OCI-LY7 (cell line): ENCODE measurements at regions not wholly inside any gene's neighbourhood (a gene's known extent, or its start where the extent isn't known, plus 50 kb on each side); places are given as distances from the start of the nearest gene placed in this dataset.

Experiments
- BruUV-seq: library from RNA; stranded (reverse); fragments of 400-500 nt; replicated peaks from 2 replicates; lab custom pipeline; 2021; lab: Mats Ljungman, UMichigan
- CTCF ChIA-PET: fragments of 300-600 bp; sonication (Branson Sonifier 250); formaldehyde crosslinking; loops from one replicate; lab custom pipeline; 2022; ENCODE audit warnings: antibody characterized with exemption; ENCODE audit not compliant: unreplicated experiment; lab: Charles Lee
- POLR2A ChIA-PET: fragments of 300-600 bp; sonication (Branson Sonifier 250); formaldehyde crosslinking; loops from one replicate; lab custom pipeline; 2022; ENCODE audit warnings: antibody characterized with exemption; lab: Charles Lee
- DNase-seq: peaks from one replicate; pipeline ENCODE4 v3.0.0-alpha.2; 2015; ENCODE audit warnings: low spot score
- H2AFZ ChIP-seq: fragments of 200-600 bp; sonication (generic), shearing (Covaris generic); 2 replicates; pipeline ENCODE4 v1.6.1; 2014; ENCODE audit warnings: mild to moderate bottlenecking, antibody characterized with exemption, low read length, moderate library complexity
- H3K27ac ChIP-seq: fragments of 200-600 bp; sonication (generic); 2 replicates; pipeline ENCODE4 v1.5.1; 2014; ENCODE audit warnings: mixed run types, low read depth, mild to moderate bottlenecking, moderate library complexity, low read length, inconsistent platforms; ENCODE audit not compliant: poor library complexity, severe bottlenecking
- H3K36me3 ChIP-seq: fragments of 200-600 bp; sonication (generic); 2 replicates; pipeline ENCODE4 v1.6.1; 2014; ENCODE audit warnings: mild to moderate bottlenecking, antibody characterized with exemption, low read length, moderate library complexity, mixed read lengths; ENCODE audit not compliant: insufficient read depth
- H3K4me1 ChIP-seq: fragments of 200-600 bp; sonication (generic); 2 replicates; pipeline ENCODE4 v1.5.1; 2014; ENCODE audit warnings: mild to moderate bottlenecking, low read length; ENCODE audit not compliant: insufficient read depth, poor library complexity, severe bottlenecking
- H3K4me2 ChIP-seq: fragments of 200-600 bp; sonication (generic); 2 replicates; pipeline ENCODE4 v1.6.1; 2014; ENCODE audit warnings: mild to moderate bottlenecking, low read length
- H3K4me3 ChIP-seq: fragments of 200-600 bp; sonication (generic); 2 replicates; pipeline ENCODE4 v1.5.1; 2014; ENCODE audit warnings: mild to moderate bottlenecking, low read depth, low read length; ENCODE audit not compliant: poor library complexity, severe bottlenecking
- H3K79me2 ChIP-seq: fragments of 200-600 bp; sonication (generic); 2 replicates; pipeline ENCODE4 v1.6.1; 2016; ENCODE audit warnings: low read depth, mild to moderate bottlenecking, low read length, moderate library complexity, mixed read lengths; ENCODE audit not compliant: insufficient read depth
- H3K9me2 ChIP-seq: fragments of 200-600 bp; sonication (generic); 2 replicates; pipeline ENCODE4 v1.6.1; 2016; ENCODE audit warnings: mild to moderate bottlenecking, low read length, mixed read lengths; ENCODE audit not compliant: insufficient read depth
- H3K9me3 ChIP-seq: fragments of 200-600 bp; sonication (generic); 2 replicates; pipeline ENCODE4 v1.6.1; 2014; ENCODE audit warnings: mild to moderate bottlenecking, mixed run types, low read length, mixed read lengths
- H4K20me1 ChIP-seq: fragments of 200-600 bp; sonication (generic); 2 replicates; pipeline ENCODE4 v1.6.1; 2014; ENCODE audit warnings: mild to moderate bottlenecking, antibody characterized with exemption, low read length, moderate library complexity, mixed read lengths; ENCODE audit not compliant: insufficient read depth
- CTCF ChIP-seq: fragments of 200-600 bp; sonication (generic); conservative IDR thresholded peaks from 2 replicates; pipeline ENCODE4 v1.5.1; 2014; ENCODE audit warnings: mild to moderate bottlenecking, antibody characterized with exemption, low read length, moderate library complexity, mixed read lengths
- EZH2phosphoT487 ChIP-seq: fragments of 200-600 bp; sonication (generic); IDR thresholded peaks from 2 replicates; pipeline ENCODE4 v1.6.1; 2018; ENCODE audit warnings: low read depth, borderline replicate concordance, mild to moderate bottlenecking, mixed run types, antibody characterized with exemption, low read length, moderate library complexity, mixed read lengths
- intact Hi-C: fragments of 100-400 bp; cut with micrococcal nuclease; formaldehyde crosslinking; loops from one replicate; pipeline ENCODE4 v1.10.0; 2022; ENCODE audit not compliant: unreplicated experiment

GRCh38 chr22:49201046-49201970 lies 626.4 kb downstream of the BRD1 start:
- TF ChIP-seq CTCF (no peak), EZH2phosphoT487 (no peak)
- H3K4me2 ChIP-seq = no peak overlapping the region
- no peak overlapping the region for H3K4me3 ChIP-seq
- H2AFZ ChIP-seq = no peak overlapping the region
- CTCF ChIA-PET = no interaction called here
- intact Hi-C loops = no loop called here
- H3K36me3 ChIP-seq = no peaks in the 10 kb centered on the region
- POLR2A ChIA-PET = no interaction called here
- H3K4me1 ChIP-seq = no peaks in the 10 kb centered on the region
- H3K9me3 ChIP-seq = no peaks in the 10 kb centered on the region
- H3K27ac ChIP-seq = no peak overlapping the region
- H3K9me2 ChIP-seq = no peaks in the 10 kb centered on the region
- no peaks in the 10 kb centered on the region for H3K79me2 ChIP-seq
- BruUV-seq = no TSS peak
- DNase-seq = no peak
- no peaks in the 10 kb centered on the region for H4K20me1 ChIP-seq

GRCh38 chr22:49199224-49199623 lies 628.4 kb downstream of the BRD1 start:
- no peak overlapping the region for H3K4me2 ChIP-seq
- intact Hi-C loops = no loop called here
- DNase-seq = no peak
- no peaks in the 10 kb centered on the region for H3K4me1 ChIP-seq
- ChIA-PET POLR2A (no interaction called here), CTCF (no interaction called here)
- H3K9me3 ChIP-seq = no peaks in the 10 kb centered on the region
- H3K4me3 ChIP-seq = no peak overlapping the region
- H3K27ac ChIP-seq = no peak overlapping the region
- H3K9me2 ChIP-seq = no peaks in the 10 kb centered on the region
- H3K79me2 ChIP-seq = no peaks in the 10 kb centered on the region
- BruUV-seq = no TSS peak
- H3K36me3 ChIP-seq = no peaks in the 10 kb centered on the region
- TF ChIP-seq CTCF (no peak), EZH2phosphoT487 (no peak)
- H4K20me1 ChIP-seq = no peaks in the 10 kb centered on the region
- no peak overlapping the region for H2AFZ ChIP-seq

- Histone ChIP-seq H3K4me2 (no peak overlapping the region), H3K27ac (no peak overlapping the region), H3K9me3 (no peaks in the 10 kb centered on the region), H4K20me1 (no peaks in the 10 kb centered on the region), H3K4me3 (no peak overlapping the region), H3K79me2 (no peaks in the 10 kb centered on the region), H2AFZ (no peak overlapping the region), H3K9me2 (no peaks in the 10 kb centered on the region), H3K4me1 (no peaks in the 10 kb centered on the region), H3K36me3 (no peaks in the 10 kb centered on the region)
- POLR2A ChIA-PET = no interaction called here
- DNase-seq = no peak
- CTCF ChIA-PET = no interaction called here
- intact Hi-C loops = no loop called here
- TF ChIP-seq CTCF (no peak), EZH2phosphoT487 (no peak)
- BruUV-seq = no TSS peak
Measured at GRCh38 chr22:49198705-49199084, 629.0 kb downstream of the BRD1 start.
